Astrocyte of the spinal cord (primary cell): ENCODE measurements at regions not wholly inside any gene's neighbourhood (a gene's known extent, or its start where the extent isn't known, plus 50 kb on each side); places are given as distances from the start of the nearest gene placed in this dataset.

ENCODE experiments used
- DNase-seq: peaks from one replicate; pipeline ENCODE4 v3.0.0; 2011; ENCODE audit warnings: low read depth, low spot score
- H3K4me3 ChIP-seq: 2 replicates; pipeline ENCODE4 v1.5.1; 2011; ENCODE audit warnings: low read depth, mild to moderate bottlenecking, low read length, moderate library complexity
- in situ Hi-C: cut with HindIII; loops from 2 replicates; pipeline ENCODE4 v1.10.0; 2017; ENCODE audit warnings: low sequenced_read_pairs
- TF ChIP-seq, protein P1 (sequence below): IDR thresholded peaks from 2 replicates; pipeline ENCODE4 v1.5.1; 2012; ENCODE audit warnings: low read depth, mild to moderate bottlenecking, low read length, inconsistent platforms

DNA sequence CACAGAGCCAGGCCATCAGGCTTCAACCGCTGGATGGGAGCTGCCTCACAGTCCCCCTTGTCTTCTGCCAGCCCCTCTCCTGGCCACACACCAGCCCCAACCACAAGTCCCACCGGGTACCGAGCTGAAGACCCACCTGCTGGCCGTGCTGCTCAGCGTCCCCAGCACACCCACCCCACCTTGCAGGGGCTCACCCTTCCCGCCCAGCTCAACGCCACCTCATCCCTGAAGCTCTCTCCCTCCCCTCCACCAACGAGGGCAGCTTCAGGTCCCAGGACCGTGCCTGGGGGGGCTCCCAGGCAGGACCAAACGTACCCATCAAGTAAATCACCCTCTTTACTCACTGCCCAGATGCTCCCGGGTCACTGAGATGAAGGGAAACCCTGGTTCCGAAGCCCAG is 141.0 kb downstream of the CRYBB2 start:
- in situ Hi-C loops = no loop called here
- no peak overlapping the region for H3K4me3 ChIP-seq
- DNase-seq = no peak
- TF ChIP-seq, protein P1, sequence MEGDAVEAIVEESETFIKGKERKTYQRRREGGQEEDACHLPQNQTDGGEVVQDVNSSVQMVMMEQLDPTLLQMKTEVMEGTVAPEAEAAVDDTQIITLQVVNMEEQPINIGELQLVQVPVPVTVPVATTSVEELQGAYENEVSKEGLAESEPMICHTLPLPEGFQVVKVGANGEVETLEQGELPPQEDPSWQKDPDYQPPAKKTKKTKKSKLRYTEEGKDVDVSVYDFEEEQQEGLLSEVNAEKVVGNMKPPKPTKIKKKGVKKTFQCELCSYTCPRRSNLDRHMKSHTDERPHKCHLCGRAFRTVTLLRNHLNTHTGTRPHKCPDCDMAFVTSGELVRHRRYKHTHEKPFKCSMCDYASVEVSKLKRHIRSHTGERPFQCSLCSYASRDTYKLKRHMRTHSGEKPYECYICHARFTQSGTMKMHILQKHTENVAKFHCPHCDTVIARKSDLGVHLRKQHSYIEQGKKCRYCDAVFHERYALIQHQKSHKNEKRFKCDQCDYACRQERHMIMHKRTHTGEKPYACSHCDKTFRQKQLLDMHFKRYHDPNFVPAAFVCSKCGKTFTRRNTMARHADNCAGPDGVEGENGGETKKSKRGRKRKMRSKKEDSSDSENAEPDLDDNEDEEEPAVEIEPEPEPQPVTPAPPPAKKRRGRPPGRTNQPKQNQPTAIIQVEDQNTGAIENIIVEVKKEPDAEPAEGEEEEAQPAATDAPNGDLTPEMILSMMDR = no peak

DNA sequence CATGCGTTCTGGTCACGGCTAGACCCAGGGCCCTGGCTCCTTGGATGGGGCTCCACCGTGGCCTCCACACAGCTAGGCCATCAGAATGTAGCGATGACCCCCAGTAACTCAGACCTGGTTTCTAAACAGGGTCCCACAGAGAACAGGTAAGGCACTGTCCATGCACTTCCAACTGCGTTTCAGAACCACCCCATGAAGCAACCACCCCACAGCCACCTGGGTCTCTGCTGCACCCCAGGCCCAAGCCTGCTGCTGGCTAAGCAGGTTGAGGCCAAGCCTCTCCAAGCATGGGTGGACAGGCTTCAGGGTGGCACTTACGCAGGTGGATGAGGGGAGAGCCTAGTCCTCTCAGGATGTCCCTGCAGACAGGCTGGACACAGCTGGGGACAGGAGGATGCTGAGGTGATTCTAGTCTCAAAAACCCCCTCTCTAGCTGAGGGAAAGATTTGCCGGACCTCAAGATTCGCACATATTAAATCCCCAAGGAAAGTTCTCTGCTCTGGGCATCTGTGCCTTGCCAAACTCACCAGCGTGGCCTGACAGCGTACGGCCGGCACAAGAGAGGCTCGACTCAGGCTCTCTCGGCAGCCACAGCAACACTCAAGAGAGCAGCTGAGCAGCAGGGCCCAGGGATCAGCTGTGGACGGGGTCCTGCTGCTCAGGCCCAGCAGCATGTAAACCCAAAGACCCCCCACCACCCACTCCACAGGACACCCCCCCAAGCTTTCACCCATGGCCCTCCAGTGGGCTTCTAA is 141.6 kb downstream of the CRYBB2 start:
- no peak for DNase-seq
- TF ChIP-seq, protein P1 = no peak
- in situ Hi-C loops = no loop called here
- H3K4me3 ChIP-seq = no peak overlapping the region

DNA sequence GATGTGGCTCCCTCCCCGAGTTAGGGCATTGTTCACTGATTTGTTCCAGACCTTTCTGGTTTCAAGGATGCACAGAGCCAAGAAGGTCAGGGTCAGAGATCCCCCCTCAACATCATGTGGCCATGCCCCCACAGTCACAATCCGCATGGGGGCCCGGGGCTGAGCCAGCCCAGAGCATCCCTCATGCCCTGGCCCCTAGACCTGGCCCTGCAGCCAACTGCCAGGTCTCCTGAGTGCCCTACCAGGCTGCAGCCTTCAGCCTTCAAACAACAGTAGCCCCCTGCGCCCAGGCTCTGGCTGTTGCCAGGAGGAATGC is 142.4 kb downstream of the CRYBB2 start:
- DNase-seq = no peak
- TF ChIP-seq, protein P1 = no peak
- in situ Hi-C loops = no loop called here
- H3K4me3 ChIP-seq = no peak overlapping the region

DNA sequence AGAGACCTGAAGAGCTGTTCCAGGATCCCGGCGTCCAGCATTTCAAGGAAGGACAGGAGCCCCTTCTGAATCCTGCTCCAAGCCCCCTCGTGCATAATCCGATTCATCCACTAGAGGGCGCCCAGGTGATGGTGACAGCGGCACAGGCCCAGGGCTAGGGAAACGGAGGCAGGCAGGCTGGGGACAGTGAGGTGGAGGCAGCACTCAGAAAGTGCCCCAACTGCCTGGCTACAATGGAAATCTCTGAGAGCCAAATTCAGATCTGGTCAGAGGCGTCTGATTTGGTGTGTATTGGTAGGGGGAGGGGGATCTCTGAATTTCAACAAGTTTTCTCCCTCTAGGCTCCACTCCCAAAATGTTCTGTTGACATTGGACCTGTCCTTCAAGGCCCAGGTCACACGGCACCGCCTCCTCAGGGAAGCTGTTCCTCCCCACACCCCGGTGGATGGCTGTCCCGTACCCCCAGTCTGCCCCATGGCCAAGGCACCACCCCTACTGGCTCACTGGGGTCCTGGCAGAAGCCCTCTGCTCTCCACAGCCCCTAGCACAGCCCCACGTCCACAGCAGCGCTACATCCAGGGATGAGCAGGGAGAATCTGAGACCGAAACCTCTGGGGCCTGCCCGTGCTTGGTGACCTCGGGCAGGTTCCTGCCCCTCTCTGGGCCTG is 142.9 kb downstream of the CRYBB2 start:
- TF ChIP-seq, protein P1 = peak; percentile 95
- DNase-seq = peak; percentile 38
- no peak overlapping the region for H3K4me3 ChIP-seq
- in situ Hi-C loops = no loop called here

DNA sequence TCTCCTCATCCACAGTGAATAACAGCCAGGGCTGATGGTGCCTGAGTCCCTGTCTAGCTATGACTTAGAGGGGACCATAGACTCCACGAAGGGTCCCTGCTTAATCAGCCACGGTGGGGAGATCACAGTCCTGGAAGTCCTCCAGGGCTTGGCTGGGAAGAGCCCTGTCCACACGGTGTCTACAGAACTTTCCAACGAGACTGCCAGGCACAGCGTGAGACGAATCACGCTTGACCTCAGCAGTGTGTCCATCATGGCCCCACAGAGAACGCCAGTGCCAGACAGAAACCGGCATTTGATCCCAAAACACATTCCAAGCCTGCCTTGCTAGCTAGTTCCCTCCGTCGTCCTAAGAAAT is 143.4 kb downstream of the CRYBB2 start:
- no peak overlapping the region for H3K4me3 ChIP-seq
- TF ChIP-seq, protein P1 = no peak
- in situ Hi-C loops = no loop called here
- no peak for DNase-seq

DNA sequence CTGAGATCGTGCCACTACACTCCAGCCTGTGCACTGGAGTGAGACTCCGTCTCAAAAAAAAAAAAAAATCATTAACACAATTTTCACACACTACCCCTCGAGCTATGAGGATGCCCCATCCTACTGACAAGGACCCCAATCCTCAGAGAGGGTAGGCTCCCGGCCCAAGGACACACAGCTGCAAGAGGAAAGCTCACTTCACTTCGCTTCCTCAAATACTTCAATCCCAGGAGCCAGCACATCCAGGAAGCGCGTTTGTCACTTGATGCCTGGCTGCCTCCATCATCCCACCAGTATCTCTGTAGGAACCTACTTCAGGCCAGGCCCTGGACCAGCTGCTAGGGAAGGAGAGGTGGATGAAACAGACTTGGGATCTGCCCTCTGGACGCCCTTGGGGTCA is 144.0 kb downstream of the CRYBB2 start:
- H3K4me3 ChIP-seq = no peak overlapping the region
- TF ChIP-seq, protein P1 = no peak
- in situ Hi-C loops = no loop called here
- DNase-seq = no peak
